Keratinocyte (primary cell): ENCODE measurements at regions not wholly inside any gene's neighbourhood (a gene's known extent, or its start where the extent isn't known, plus 50 kb on each side); places are given as distances from the start of the nearest gene placed in this dataset.

ENCODE experiments used
- DNase-seq: peaks from one replicate; pipeline ENCODE4 v3.0.0-alpha.2; 2011; ENCODE audit warnings: low read depth, missing footprints, low spot score
- FAIRE-seq: peaks from 2 replicates; lab custom pipeline; 2011; peaks lifted over from hg19 to GRCh38; lab: Jason Lieb, UNC
- H2AFZ ChIP-seq: 2 replicates; pipeline ENCODE4 v1.6.0; 2012; ENCODE audit warnings: low read length, control low read depth, inconsistent platforms; ENCODE audit not compliant: control insufficient read depth
- H3K27ac ChIP-seq: 2 replicates; pipeline ENCODE4 v1.5.1; 2011; ENCODE audit warnings: low read length; ENCODE audit not compliant: control insufficient read depth, insufficient read depth
- H3K27me3 ChIP-seq: 3 replicates; pipeline ENCODE4 v1.6.0; 2011; ENCODE audit warnings: low read length; ENCODE audit not compliant: control insufficient read depth, insufficient read depth; ENCODE audit errors: extremely low read depth
- H3K36me3 ChIP-seq, 2 experiments: 2 replicates in 1 of 2; 3 replicates in 1 of 2; pipeline ENCODE4 v1.5.1; 2011; ENCODE audit warnings: low read length in 2 of 2, mild to moderate bottlenecking in 1 of 2; ENCODE audit not compliant: control insufficient read depth in 2 of 2, insufficient read depth in 2 of 2; ENCODE audit errors: extremely low read depth in 1 of 2
- H3K4me1 ChIP-seq: 3 replicates; pipeline ENCODE4 v1.5.1; 2011; ENCODE audit warnings: low read length; ENCODE audit not compliant: control insufficient read depth, insufficient read depth; ENCODE audit errors: extremely low read depth
- H3K4me2 ChIP-seq: 3 replicates; pipeline ENCODE4 v1.6.0; 2011; ENCODE audit warnings: low read depth, low read length; ENCODE audit not compliant: control insufficient read depth, insufficient read depth; ENCODE audit errors: extremely low read depth
- H3K4me3 ChIP-seq, 3 experiments: fragments of 200-600 bp in 1 of 3; sonication (generic) in 1 of 3; 2 replicates in 2 of 3; 3 replicates in 1 of 3; pipeline ENCODE4 v1.5.1; 2011 to 2016; ENCODE audit warnings: low read length in 3 of 3, mild to moderate bottlenecking in 3 of 3, control low read depth in 2 of 3, inconsistent platforms in 1 of 3, low read depth in 1 of 3, mixed read lengths in 1 of 3, mixed run types in 1 of 3, moderate library complexity in 1 of 3; ENCODE audit not compliant: control insufficient read depth in 2 of 3, insufficient read depth in 2 of 3; ENCODE audit errors: extremely low read depth in 1 of 3
- H3K79me2 ChIP-seq: 2 replicates; pipeline ENCODE4 v1.6.0; 2012; ENCODE audit warnings: low read length; ENCODE audit not compliant: control insufficient read depth, insufficient read depth
- H3K9ac ChIP-seq: 3 replicates; pipeline ENCODE4 v1.6.0; 2011; ENCODE audit warnings: low read length; ENCODE audit not compliant: control insufficient read depth, insufficient read depth; ENCODE audit errors: extremely low read depth
- H3K9me1 ChIP-seq: 3 replicates; pipeline ENCODE4 v1.6.0; 2011; ENCODE audit warnings: low read length; ENCODE audit not compliant: control insufficient read depth, insufficient read depth; ENCODE audit errors: extremely low read depth
- H3K9me3 ChIP-seq: 2 replicates; pipeline ENCODE4 v1.5.1; 2012; ENCODE audit warnings: low read depth, low read length; ENCODE audit not compliant: control insufficient read depth
- H4K20me1 ChIP-seq: 3 replicates; pipeline ENCODE4 v1.6.0; 2011; ENCODE audit warnings: low read length; ENCODE audit not compliant: control insufficient read depth, insufficient read depth; ENCODE audit errors: extremely low read depth
- CTCF ChIP-seq, 3 experiments: IDR thresholded peaks in 1 of 3; conservative IDR thresholded peaks in 1 of 3; optimal IDR thresholded peaks in 1 of 3; 2 replicates in 2 of 3; 3 replicates in 1 of 3; pipeline versions ENCODE3 to v1.5.1; 2011; ENCODE audit warnings: low read length in 3 of 3, mild to moderate bottlenecking in 3 of 3, moderate library complexity in 2 of 3, control low read depth in 1 of 3, inconsistent platforms in 1 of 3; ENCODE audit not compliant: insufficient read depth in 2 of 3; ENCODE audit errors: extremely low read depth in 1 of 3
- EZH2 ChIP-seq: IDR thresholded peaks from one replicate; pipeline ENCODE4 v1.6.1; 2012; ENCODE audit warnings: inconsistent platforms, mild to moderate bottlenecking, low read length, moderate library complexity
- dilution Hi-C: fragments of 300-500 bp; cut with MboI; formaldehyde crosslinking; loops from one replicate; pipeline ENCODE4 v1.7.0; 2020; ENCODE audit warnings: low sequenced_read_pairs; ENCODE audit not compliant: extremely low pct_ligation_motif_present

- no peaks in the 10 kb centered on the region for H3K9me3 ChIP-seq
- no peaks in the 10 kb centered on the region for H3K79me2 ChIP-seq
- H3K27me3 ChIP-seq: no peaks in the 10 kb centered on the region
- H3K4me1 ChIP-seq: no peaks in the 10 kb centered on the region
- H3K27ac ChIP-seq: no peak overlapping the region
- H3K36me3 ChIP-seq: no peaks in the 10 kb centered on the region
- H3K4me2 ChIP-seq: no peak overlapping the region
- dilution Hi-C loops: no loop called here
- no peaks in the 10 kb centered on the region for H3K9me1 ChIP-seq
- no peak overlapping the region for H3K9ac ChIP-seq
- FAIRE-seq (peak; percentile 39), DNase-seq (no peak)
- no peak for TF ChIP-seq CTCF (optimal IDR thresholded peaks at IDR 0.05 in 1 of 3, IDR thresholded peaks at IDR 0.05 in 1 of 3, conservative IDR thresholded peaks at IDR 0.05 in 1 of 3; ENCODE audit: extremely low read depth in 1 of 3, insufficient read depth in 2 of 3, low read length in 3 of 3)
- no peak for TF ChIP-seq EZH2
- H4K20me1 ChIP-seq: no peaks in the 10 kb centered on the region
- H2AFZ ChIP-seq: no peak overlapping the region
- H3K4me3 ChIP-seq: no peak overlapping the region
Measured at GRCh38 chr2:187976259-187976985, 315.3 kb upstream of the GULP1 start.

- FAIRE-seq: no peak
- H3K4me3 ChIP-seq: no peak overlapping the region
Measured at GRCh38 chr2:187976986-187977333, 314.7 kb upstream of the GULP1 start.

More at GRCh38 chr2:187976986-187977333, 314.7 kb upstream of the GULP1 start:
- Histone ChIP-seq H3K27me3 (no peaks in the 10 kb centered on the region), H3K36me3 (no peaks in the 10 kb centered on the region), H3K9ac (no peak overlapping the region), H3K9me3 (no peaks in the 10 kb centered on the region), H3K27ac (no peak overlapping the region), H4K20me1 (no peaks in the 10 kb centered on the region), H3K4me1 (no peaks in the 10 kb centered on the region), H3K79me2 (no peaks in the 10 kb centered on the region), H3K4me2 (no peak overlapping the region), H2AFZ (no peak overlapping the region), H3K9me1 (no peaks in the 10 kb centered on the region)
- no peak for DNase-seq
- dilution Hi-C loops: no loop called here
- TF ChIP-seq EZH2: no peak
- TF ChIP-seq CTCF (optimal IDR thresholded peaks at IDR 0.05 in 1 of 3, IDR thresholded peaks at IDR 0.05 in 1 of 3, conservative IDR thresholded peaks at IDR 0.05 in 1 of 3; ENCODE audit: extremely low read depth in 1 of 3, insufficient read depth in 2 of 3, low read length in 3 of 3): no peak
